ENCODE measurements at regions not wholly inside any gene's neighbourhood (a gene's known extent, or its start where the extent isn't known, plus 50 kb on each side); places are given as distances from the start of the nearest gene placed in this dataset.

- TF ChIP-seq CTCF (IDR thresholded peaks at IDR 0.05; ENCODE audit: extremely low read depth in 1 of 2, insufficient read depth in 1 of 2, low read depth in 1 of 2, low read length in 2 of 2) (no peak), MAX (IDR thresholded peaks at IDR 0.05; ENCODE audit: insufficient read depth, insufficient read length) (no peak), EZH2 (IDR thresholded peaks at IDR 0.05; ENCODE audit: borderline replicate concordance, low read depth, low read length, severe bottlenecking) (no peak), POLR2A (IDR thresholded peaks at IDR 0.05; ENCODE audit: low read depth, low read length) (no peak), JUN (IDR thresholded peaks at IDR 0.05; ENCODE audit: borderline replicate concordance, insufficient read depth, insufficient read length, low read depth) (no peak), POLR2AphosphoS5 (IDR thresholded peaks at IDR 0.05; ENCODE audit: insufficient read depth, low read depth, low read length) (no peak), MYC (IDR thresholded peaks at IDR 0.05; ENCODE audit: low read depth, low read length) (no peak), FOS (IDR thresholded peaks at IDR 0.05; ENCODE audit: borderline replicate concordance, insufficient read depth, low read length) (no peak), GATA2 (IDR thresholded peaks at IDR 0.05; ENCODE audit: insufficient read depth, insufficient read length, low read depth, low read length) (no peak)
Observed at GRCh38 chr4:95672811-95673210, 124.0 kb upstream of the UNC5C start.

All from endothelial cell of umbilical vein (primary cell).